ENCODE measurements at regions not wholly inside any gene's neighbourhood (a gene's known extent, or its start where the extent isn't known, plus 50 kb on each side); places are given as distances from the start of the nearest gene placed in this dataset.

DNA sequence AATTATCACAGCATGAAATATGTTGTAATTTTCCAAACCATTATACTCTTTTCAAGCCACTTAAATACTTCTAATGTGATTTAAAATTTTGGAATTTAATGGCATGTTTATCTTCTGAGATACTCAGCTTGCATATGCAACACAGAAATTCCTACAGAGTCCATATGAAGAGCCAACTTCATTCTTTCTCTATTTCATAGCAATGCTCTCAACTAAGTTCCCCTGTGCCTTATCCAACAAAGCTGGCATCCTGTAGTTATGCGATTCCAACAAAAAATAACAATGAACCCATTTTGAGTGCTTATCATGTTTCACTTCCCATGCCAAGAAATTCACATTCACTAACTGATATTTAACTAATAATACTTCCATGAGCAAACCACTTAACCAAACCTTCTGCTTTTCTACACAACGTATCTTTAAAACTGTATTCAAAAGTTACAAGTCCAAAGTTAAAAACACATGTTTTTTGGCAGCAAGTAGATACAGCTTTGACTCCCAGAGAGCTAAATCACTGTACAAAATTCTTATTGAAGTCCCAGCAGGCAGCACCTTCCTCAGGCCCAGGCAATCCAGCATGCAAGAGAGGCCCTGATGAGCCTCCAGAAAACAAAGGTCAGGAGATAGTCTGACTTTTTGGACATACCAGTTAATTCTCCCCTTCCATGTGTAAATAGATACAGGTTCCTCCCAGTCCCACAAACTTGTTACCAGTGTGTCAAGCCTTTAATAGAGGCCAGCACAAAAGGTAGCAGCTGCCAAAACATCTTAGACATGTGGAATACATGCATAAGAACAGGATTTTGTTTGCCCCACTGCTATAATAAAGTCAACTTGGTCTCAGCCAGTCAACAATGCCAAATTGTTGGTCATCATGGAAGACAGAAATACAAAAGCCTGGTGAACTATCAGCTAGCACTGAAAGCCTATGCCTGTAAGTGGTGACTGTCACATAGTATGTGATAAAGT is 113.1 kb upstream of the WDR75 start:
- Histone ChIP-seq H3K4me3 (ENCODE audit: low read depth in 1 of 3, low read length in 3 of 3) (no peak overlapping the region), H3K4me1 (ENCODE audit: control insufficient read depth in 4 of 4, insufficient read depth in 4 of 4, low read length in 3 of 4) (no peaks in the 10 kb centered on the region), H3K9me3 (ENCODE audit: control insufficient read depth in 4 of 4, low read length in 3 of 4) (no peaks in the 10 kb centered on the region), H3K27me3 (ENCODE audit: control insufficient read depth in 4 of 4, insufficient read depth in 4 of 4, low read length in 3 of 4) (no peaks in the 10 kb centered on the region), H3K9ac (ENCODE audit: low read depth in 1 of 2, low read length in 2 of 2) (no peak overlapping the region), H3K36me3 (ENCODE audit: control insufficient read depth in 4 of 4, insufficient read depth in 3 of 4, low read depth in 1 of 4, low read length in 3 of 4) (no peaks in the 10 kb centered on the region), H3K27ac (ENCODE audit: low read depth in 1 of 2, low read length in 2 of 2) (no peak overlapping the region)
- no peak for DNase-seq (ENCODE audit: low spot score)
- WGBS: 40% methylated on average over 2 of the region's 2 CpGs
- TF ChIP-seq, protein P1, sequence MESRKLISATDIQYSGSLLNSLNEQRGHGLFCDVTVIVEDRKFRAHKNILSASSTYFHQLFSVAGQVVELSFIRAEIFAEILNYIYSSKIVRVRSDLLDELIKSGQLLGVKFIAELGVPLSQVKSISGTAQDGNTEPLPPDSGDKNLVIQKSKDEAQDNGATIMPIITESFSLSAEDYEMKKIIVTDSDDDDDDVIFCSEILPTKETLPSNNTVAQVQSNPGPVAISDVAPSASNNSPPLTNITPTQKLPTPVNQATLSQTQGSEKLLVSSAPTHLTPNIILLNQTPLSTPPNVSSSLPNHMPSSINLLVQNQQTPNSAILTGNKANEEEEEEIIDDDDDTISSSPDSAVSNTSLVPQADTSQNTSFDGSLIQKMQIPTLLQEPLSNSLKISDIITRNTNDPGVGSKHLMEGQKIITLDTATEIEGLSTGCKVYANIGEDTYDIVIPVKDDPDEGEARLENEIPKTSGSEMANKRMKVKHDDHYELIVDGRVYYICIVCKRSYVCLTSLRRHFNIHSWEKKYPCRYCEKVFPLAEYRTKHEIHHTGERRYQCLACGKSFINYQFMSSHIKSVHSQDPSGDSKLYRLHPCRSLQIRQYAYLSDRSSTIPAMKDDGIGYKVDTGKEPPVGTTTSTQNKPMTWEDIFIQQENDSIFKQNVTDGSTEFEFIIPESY (IDR thresholded peaks at IDR 0.05): no peak
- TF ChIP-seq SP1 (IDR thresholded peaks at IDR 0.05): no peak
- no peak for TF ChIP-seq NR2F2 (IDR thresholded peaks at IDR 0.05)
- no peak for TF ChIP-seq YY1 (IDR thresholded peaks at IDR 0.05)

DNA sequence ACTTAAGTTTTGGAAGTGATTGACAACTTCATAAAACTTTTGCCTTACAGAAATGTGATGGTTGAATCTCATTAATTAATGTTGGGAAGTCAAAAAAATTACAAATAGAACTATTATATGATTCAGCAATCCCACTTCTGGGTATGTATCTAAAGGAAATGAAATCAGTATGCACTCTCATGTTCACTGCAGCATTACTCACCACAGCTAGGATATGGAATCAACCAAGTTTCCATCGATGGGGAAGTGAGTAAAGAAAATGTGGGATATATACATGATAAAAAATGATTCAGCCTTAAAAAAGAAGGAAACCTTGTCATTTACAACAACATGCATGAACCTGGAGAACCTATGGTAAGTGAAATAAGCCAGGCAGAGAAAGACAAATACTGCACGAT is 112.4 kb upstream of the WDR75 start:
- Histone ChIP-seq H3K9ac (ENCODE audit: low read depth in 1 of 2, low read length in 2 of 2) (no peak overlapping the region), H3K27ac (ENCODE audit: low read depth in 1 of 2, low read length in 2 of 2) (no peak overlapping the region), H3K9me3 (ENCODE audit: control insufficient read depth in 4 of 4, low read length in 3 of 4) (no peaks in the 10 kb centered on the region), H3K36me3 (ENCODE audit: control insufficient read depth in 4 of 4, insufficient read depth in 3 of 4, low read depth in 1 of 4, low read length in 3 of 4) (no peaks in the 10 kb centered on the region), H3K27me3 (ENCODE audit: control insufficient read depth in 4 of 4, insufficient read depth in 4 of 4, low read length in 3 of 4) (no peaks in the 10 kb centered on the region), H3K4me1 (ENCODE audit: control insufficient read depth in 4 of 4, insufficient read depth in 4 of 4, low read length in 3 of 4) (no peaks in the 10 kb centered on the region), H3K4me3 (ENCODE audit: low read depth in 1 of 3, low read length in 3 of 3) (no peak overlapping the region)
- 94% methylated on average over 2 of the region's 2 CpGs for WGBS
- no peak for TF ChIP-seq EGR1 (IDR thresholded peaks at IDR 0.05; ENCODE audit: low read depth in 2 of 2)
- no peak for TF ChIP-seq TAF1 (conservative IDR thresholded peaks at IDR 0.05)
- TF ChIP-seq, protein P2, sequence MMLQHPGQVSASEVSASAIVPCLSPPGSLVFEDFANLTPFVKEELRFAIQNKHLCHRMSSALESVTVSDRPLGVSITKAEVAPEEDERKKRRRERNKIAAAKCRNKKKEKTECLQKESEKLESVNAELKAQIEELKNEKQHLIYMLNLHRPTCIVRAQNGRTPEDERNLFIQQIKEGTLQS (IDR thresholded peaks at IDR 0.05): no peak
- no peak for TF ChIP-seq FOXA2 (IDR thresholded peaks at IDR 0.05)
- TF ChIP-seq, protein P3, sequence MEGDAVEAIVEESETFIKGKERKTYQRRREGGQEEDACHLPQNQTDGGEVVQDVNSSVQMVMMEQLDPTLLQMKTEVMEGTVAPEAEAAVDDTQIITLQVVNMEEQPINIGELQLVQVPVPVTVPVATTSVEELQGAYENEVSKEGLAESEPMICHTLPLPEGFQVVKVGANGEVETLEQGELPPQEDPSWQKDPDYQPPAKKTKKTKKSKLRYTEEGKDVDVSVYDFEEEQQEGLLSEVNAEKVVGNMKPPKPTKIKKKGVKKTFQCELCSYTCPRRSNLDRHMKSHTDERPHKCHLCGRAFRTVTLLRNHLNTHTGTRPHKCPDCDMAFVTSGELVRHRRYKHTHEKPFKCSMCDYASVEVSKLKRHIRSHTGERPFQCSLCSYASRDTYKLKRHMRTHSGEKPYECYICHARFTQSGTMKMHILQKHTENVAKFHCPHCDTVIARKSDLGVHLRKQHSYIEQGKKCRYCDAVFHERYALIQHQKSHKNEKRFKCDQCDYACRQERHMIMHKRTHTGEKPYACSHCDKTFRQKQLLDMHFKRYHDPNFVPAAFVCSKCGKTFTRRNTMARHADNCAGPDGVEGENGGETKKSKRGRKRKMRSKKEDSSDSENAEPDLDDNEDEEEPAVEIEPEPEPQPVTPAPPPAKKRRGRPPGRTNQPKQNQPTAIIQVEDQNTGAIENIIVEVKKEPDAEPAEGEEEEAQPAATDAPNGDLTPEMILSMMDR (IDR thresholded peaks at IDR 0.05; ENCODE audit: low read depth, low read length, missing input control): no peak
- no peak for TF ChIP-seq SP1 (IDR thresholded peaks at IDR 0.05)
- no peak for TF ChIP-seq YY1 (IDR thresholded peaks at IDR 0.05)
- TF ChIP-seq GABPA (IDR thresholded peaks at IDR 0.05 in 1 of 2, conservative IDR thresholded peaks at IDR 0.05 in 1 of 2): no peak
- no peak for TF ChIP-seq HNF4G (IDR thresholded peaks at IDR 0.05)
- TF ChIP-seq JUND (IDR thresholded peaks at IDR 0.05): no peak
- TF ChIP-seq, protein P1 (IDR thresholded peaks at IDR 0.05): no peak
- TF ChIP-seq RAD21 (IDR thresholded peaks at IDR 0.05): no peak
- TF ChIP-seq HNF4A (conservative IDR thresholded peaks at IDR 0.05): no peak
- DNase-seq (ENCODE audit: low spot score): no peak

Data from liver (tissue), 8 donors.